ENCODE measurements at regions not wholly inside any gene's neighbourhood (a gene's known extent, or its start where the extent isn't known, plus 50 kb on each side); places are given as distances from the start of the nearest gene placed in this dataset.
"Not testable (repeated sequence)": the region's sequence is repeated elsewhere in the genome, so short reads cannot be mapped to it uniquely, and the experiment has no call there.

- DNase-seq = no peak
- TF ChIP-seq POLR2AphosphoS5 (IDR thresholded peaks at IDR 0.05) (no peak), POLR2A (IDR thresholded peaks at IDR 0.05) (no peak), CTCF (IDR thresholded peaks at IDR 0.05) (no peak), EP300 (IDR thresholded peaks at IDR 0.05; ENCODE audit: low read depth) (no peak)
- in situ Hi-C loops (cut with MboI; ENCODE audit: low pct_ligation_motif_present in 1 of 4, low pct_unique_long_range_greater_than_20kb in 1 of 4, low sequenced_read_pairs in 3 of 4) (no loop called here), intact Hi-C loops (cut with DNase I; ENCODE audit: low total_unique reads) (no loop called here)
- Histone ChIP-seq H3K27me3 (no peaks in the 10 kb centered on the region), H3K4me3 (no peak overlapping the region), H3K9me3 (no peaks in the 10 kb centered on the region), H3K36me3 (no peaks in the 10 kb centered on the region), H3K27ac (no peak overlapping the region), H3K4me1 (no peaks in the 10 kb centered on the region)
- WGBS, 2 donors (ENCODE audit: low coverage in 1 of 2) = 53 to 67% methylated on average over 5 of the region's 5 CpGs
Measured at GRCh38 chr3:191682961-191683360, 222.0 kb downstream of the PYDC2 start.

- Histone ChIP-seq H3K36me3 (no peaks in the 10 kb centered on the region), H3K27ac (no peak overlapping the region), H3K9me3 (no peaks in the 10 kb centered on the region), H3K4me1 (no peaks in the 10 kb centered on the region), H3K4me3 (no peak overlapping the region), H3K27me3 (no peaks in the 10 kb centered on the region)
- in situ Hi-C loops (cut with MboI; ENCODE audit: low pct_ligation_motif_present in 1 of 4, low pct_unique_long_range_greater_than_20kb in 1 of 4, low sequenced_read_pairs in 3 of 4) = no loop called here
- DNase-seq = no peak
- intact Hi-C loops (cut with DNase I; ENCODE audit: low total_unique reads) = no loop called here
- no peak for TF ChIP-seq CTCF (IDR thresholded peaks at IDR 0.05)
- no peak for TF ChIP-seq POLR2AphosphoS5 (IDR thresholded peaks at IDR 0.05)
- TF ChIP-seq EP300 (IDR thresholded peaks at IDR 0.05; ENCODE audit: low read depth) = no peak
- no peak for TF ChIP-seq POLR2A (IDR thresholded peaks at IDR 0.05)
Measured at GRCh38 chr3:191686626-191687025, 225.7 kb downstream of the PYDC2 start.

GRCh38 chr3:191688756-191689433, 227.9 kb downstream of the PYDC2 start:
- no peak for DNase-seq
- Histone ChIP-seq H3K9me3 (no peaks in the 10 kb centered on the region), H3K4me3 (no peak overlapping the region), H3K27ac (no peak overlapping the region), H3K27me3 (no peaks in the 10 kb centered on the region), H3K36me3 (no peaks in the 10 kb centered on the region), H3K4me1 (no peaks in the 10 kb centered on the region)
- intact Hi-C loops (cut with DNase I; ENCODE audit: low total_unique reads) = no loop called here
- 47 to 60% methylated on average over 4 to 6 of the region's 6 CpGs for WGBS, 2 donors (ENCODE audit: low coverage in 1 of 2)
- TF ChIP-seq POLR2A (IDR thresholded peaks at IDR 0.05) (no peak), CTCF (IDR thresholded peaks at IDR 0.05) (no peak), POLR2AphosphoS5 (IDR thresholded peaks at IDR 0.05) (no peak)
- in situ Hi-C loops (cut with MboI; ENCODE audit: low pct_ligation_motif_present in 1 of 4, low pct_unique_long_range_greater_than_20kb in 1 of 4, low sequenced_read_pairs in 3 of 4) = no loop called here

- H3K27ac ChIP-seq; H3K36me3 ChIP-seq; in situ Hi-C loops (cut with MboI; ENCODE audit: low pct_ligation_motif_present in 1 of 4, low pct_unique_long_range_greater_than_20kb in 1 of 4, low sequenced_read_pairs in 3 of 4); intact Hi-C loops (cut with DNase I; ENCODE audit: low total_unique reads); H3K4me1 ChIP-seq; H3K4me3 ChIP-seq; H3K27me3 ChIP-seq; DNase-seq; H3K9me3 ChIP-seq: not testable (repeated sequence)
- WGBS, 2 donors (ENCODE audit: low coverage in 1 of 2) = 63% methylated on average over 3 of the region's 3 CpGs
Measured at GRCh38 chr3:191691184-191691583, 230.2 kb downstream of the PYDC2 start.

GRCh38 chr3:191695131-191695814, 234.3 kb downstream of the PYDC2 start:
- no peaks in the 10 kb centered on the region for H3K4me1 ChIP-seq
- no peak overlapping the region for H3K27ac ChIP-seq
- H3K27me3 ChIP-seq = no peaks in the 10 kb centered on the region
- TF ChIP-seq POLR2A (IDR thresholded peaks at IDR 0.05) (no peak), CTCF (IDR thresholded peaks at IDR 0.05) (no peak), EP300 (IDR thresholded peaks at IDR 0.05; ENCODE audit: low read depth) (no peak), POLR2AphosphoS5 (IDR thresholded peaks at IDR 0.05) (no peak)
- in situ Hi-C loops (cut with MboI; ENCODE audit: low pct_ligation_motif_present in 1 of 4, low pct_unique_long_range_greater_than_20kb in 1 of 4, low sequenced_read_pairs in 3 of 4) = no loop called here
- intact Hi-C loops (cut with DNase I; ENCODE audit: low total_unique reads) = no loop called here
- H3K4me3 ChIP-seq = no peak overlapping the region
- no peaks in the 10 kb centered on the region for H3K36me3 ChIP-seq
- no peak for DNase-seq
- 38 to 51% methylated on average over 7 of the region's 7 CpGs for WGBS, 2 donors (ENCODE audit: low coverage in 1 of 2)
- H3K9me3 ChIP-seq = no peaks in the 10 kb centered on the region

Measured in transverse colon (tissue), 4 donors.